Spleen (tissue), 7 donors: ENCODE measurements at regions not wholly inside any gene's neighbourhood (a gene's known extent, or its start where the extent isn't known, plus 50 kb on each side); places are given as distances from the start of the nearest gene placed in this dataset.

Source experiments
- CTCF ChIP-seq, 11 experiments: fragments of 200-600 bp in 7 of 11; fragments of 450-650 bp in 4 of 11; sonication (generic) in 4 of 11; IDR thresholded peaks in 8 of 11; conservative IDR thresholded peaks in 3 of 11; 1 replicate in 7 of 11; 2 replicates in 4 of 11; pipeline versions ENCODE4 v1.4.0 to v1.8.0; 2016 to 2021; ENCODE audit warnings: antibody characterized with exemption in 11 of 11, inconsistent platforms in 4 of 11, mild to moderate bottlenecking in 1 of 11
- POLR2A ChIP-seq, 3 donors: fragments of 450-650 bp; IDR thresholded peaks; one replicate each; pipeline ENCODE4 v1.5.1; 2017; ENCODE audit warnings: antibody characterized with exemption in 3 of 3, mild to moderate bottlenecking in 1 of 3
- POLR2AphosphoS5 ChIP-seq, 3 donors: sonication (generic); formaldehyde crosslinking; IDR thresholded peaks; one replicate each; pipeline ENCODE4 v1.5.1; 2017; ENCODE audit warnings: antibody characterized with exemption in 3 of 3
- donor health status: DM: no; HTN: no; CAD: no; lungs with moderate emphysema.
- donor health status: DM: no; HTN: no; CAD: no.
- donor health status: DM: no; HTN: no; CAD: no.

- TF ChIP-seq CTCF (IDR thresholded peaks at IDR 0.05 in 8 of 11, conservative IDR thresholded peaks at IDR 0.05 in 3 of 11), result no peak
- TF ChIP-seq POLR2A (IDR thresholded peaks at IDR 0.05), result no peak
- no peak for TF ChIP-seq POLR2AphosphoS5 (IDR thresholded peaks at IDR 0.05)
Measured at GRCh38 chr14:24741871-24742270, 107.9 kb upstream of the GZMB start.
